Endothelial cell of umbilical vein (primary cell): ENCODE measurements at regions not wholly inside any gene's neighbourhood (a gene's known extent, or its start where the extent isn't known, plus 50 kb on each side); places are given as distances from the start of the nearest gene placed in this dataset.

ENCODE experiments used
- BruUV-seq: library from RNA; stranded (reverse); fragments of 400-500 nt; replicated peaks from 2 replicates; lab custom pipeline; 2021; lab: Mats Ljungman, UMichigan
- CTCF ChIA-PET: fragments of 300-600, 350-600 bp; sonication (Branson Sonifier 250); formaldehyde crosslinking; loops from one replicate; lab custom pipeline; 2021; ENCODE audit warnings: antibody characterized with exemption, inconsistent platforms; lab: Charles Lee
- POLR2A ChIA-PET: fragments of 300-600, 350-600 bp; sonication (Branson Sonifier 250); formaldehyde crosslinking; loops from one replicate; lab custom pipeline; 2021; ENCODE audit warnings: antibody characterized with exemption, inconsistent platforms; lab: Charles Lee
- DNase-seq: peaks from one replicate; pipeline ENCODE4 v3.0.0-alpha.2; 2011; ENCODE audit warnings: low read depth, low spot score
- FAIRE-seq: peaks from 2 replicates; lab custom pipeline; 2011; peaks lifted over from hg19 to GRCh38; lab: Jason Lieb, UNC
- H2AFZ ChIP-seq: 2 replicates; pipeline ENCODE4 v1.6.0; 2012; ENCODE audit warnings: low read depth, low read length, control low read depth, inconsistent platforms
- H3K27ac ChIP-seq: 2 replicates; pipeline ENCODE4 v1.5.1; 2011; ENCODE audit warnings: low read depth, mild to moderate bottlenecking, control low read depth, low read length, moderate library complexity; ENCODE audit not compliant: insufficient read depth
- H3K27me3 ChIP-seq, 2 experiments: 2 replicates each; pipeline versions ENCODE4 v1.6.0 to v1.6.1; 2011; ENCODE audit warnings: low read length in 2 of 2, mixed read lengths in 1 of 2; ENCODE audit not compliant: control insufficient read depth in 2 of 2, insufficient read depth in 2 of 2
- H3K36me3 ChIP-seq, 2 experiments: 2 replicates in 1 of 2; 3 replicates in 1 of 2; pipeline ENCODE4 v1.5.1; 2011; ENCODE audit warnings: low read length in 2 of 2, mild to moderate bottlenecking in 1 of 2, moderate library complexity in 1 of 2; ENCODE audit not compliant: control insufficient read depth in 2 of 2, insufficient read depth in 2 of 2; ENCODE audit errors: extremely low read depth in 1 of 2
- H3K4me1 ChIP-seq: 3 replicates; pipeline ENCODE4 v1.5.1; 2011; ENCODE audit warnings: mild to moderate bottlenecking, low read length; ENCODE audit not compliant: control insufficient read depth, insufficient read depth; ENCODE audit errors: extremely low read depth
- H3K4me2 ChIP-seq: 2 replicates; pipeline ENCODE4 v1.6.1; 2011; ENCODE audit warnings: low read length, control low read depth, mixed read lengths; ENCODE audit not compliant: insufficient read depth
- H3K4me3 ChIP-seq, 3 experiments: fragments of 200-600 bp in 1 of 3; sonication (generic), shearing (Covaris generic) in 1 of 3; replicated peaks in 1 of 3; 2 replicates each; pipeline ENCODE4 v1.5.1; 2011 to 2016; ENCODE audit warnings: control low read depth in 3 of 3, low read length in 3 of 3, mild to moderate bottlenecking in 2 of 3, inconsistent platforms in 1 of 3, low read depth in 1 of 3, moderate library complexity in 1 of 3; ENCODE audit not compliant: insufficient read depth in 1 of 3
- H3K79me2 ChIP-seq: 2 replicates; pipeline ENCODE4 v1.6.0; 2012; ENCODE audit warnings: low read length, inconsistent platforms; ENCODE audit not compliant: control insufficient read depth, insufficient read depth
- H3K9ac ChIP-seq: replicated peaks from 2 replicates; pipeline ENCODE3; 2011; ENCODE audit warnings: low read length, control low read depth; ENCODE audit not compliant: insufficient read depth; ENCODE audit errors: extremely low read depth
- H3K9me1 ChIP-seq: replicated peaks from 3 replicates; pipeline ENCODE4 v1.6.0; 2011; ENCODE audit warnings: mild to moderate bottlenecking, low read length; ENCODE audit not compliant: control insufficient read depth, insufficient read depth; ENCODE audit errors: extremely low read depth
- H3K9me3 ChIP-seq: replicated peaks from 2 replicates; pipeline ENCODE4 v1.5.1; 2012; ENCODE audit warnings: low read length, inconsistent platforms; ENCODE audit not compliant: control insufficient read depth, insufficient read depth
- H4K20me1 ChIP-seq: replicated peaks from 2 replicates; pipeline ENCODE3; 2011; ENCODE audit warnings: mild to moderate bottlenecking, low read length; ENCODE audit not compliant: control insufficient read depth, insufficient read depth; ENCODE audit errors: extremely low read depth
- EZH2 ChIP-seq: IDR thresholded peaks from 2 replicates; pipeline ENCODE4 v1.6.1; 2012; ENCODE audit warnings: borderline replicate concordance, low read depth, mild to moderate bottlenecking, moderate library complexity, low read length, inconsistent platforms; ENCODE audit not compliant: severe bottlenecking
- FOS ChIP-seq: IDR thresholded peaks from 2 replicates; pipeline ENCODE4 v1.6.1; 2011; ENCODE audit warnings: mild to moderate bottlenecking, low read length, moderate library complexity, borderline replicate concordance; ENCODE audit not compliant: insufficient read depth
- GATA2 ChIP-seq: IDR thresholded peaks from 2 replicates; pipeline ENCODE4 v1.7.0; 2011; ENCODE audit warnings: low read depth, mild to moderate bottlenecking, moderate library complexity, mixed read lengths, low read length; ENCODE audit not compliant: insufficient read length, insufficient read depth
- JUN ChIP-seq: IDR thresholded peaks from 2 replicates; pipeline ENCODE4 v1.6.1; 2011; ENCODE audit warnings: borderline replicate concordance, low read depth; ENCODE audit not compliant: insufficient read length, insufficient read depth
- MYC ChIP-seq: IDR thresholded peaks from one replicate; pipeline ENCODE4 v1.6.1; 2011; ENCODE audit warnings: mild to moderate bottlenecking, low read depth, low read length
- POLR2A ChIP-seq: IDR thresholded peaks from 2 replicates; pipeline ENCODE4 v1.6.1; 2012; ENCODE audit warnings: low read depth, mild to moderate bottlenecking, control low read depth, low read length
- POLR2AphosphoS5 ChIP-seq: IDR thresholded peaks from 2 replicates; pipeline ENCODE4 v1.6.1; 2012; ENCODE audit warnings: low read depth, mild to moderate bottlenecking, control low read depth, low read length, moderate library complexity; ENCODE audit not compliant: insufficient read depth
- dilution Hi-C: fragments of 300-500 bp; cut with MboI; formaldehyde crosslinking; loops from one replicate; pipeline ENCODE4 v1.15.0; 2019; ENCODE audit warnings: low sequenced_read_pairs; ENCODE audit not compliant: extremely low pct_ligation_motif_present
- intact Hi-C: fragments of 100-400 bp; cut with micrococcal nuclease; formaldehyde crosslinking; loops from one replicate; pipeline ENCODE4 v1.10.0; 2022
- TF ChIP-seq, protein P1 (sequence below): IDR thresholded peaks from 2 replicates; pipeline ENCODE4 v1.6.1; 2011; ENCODE audit not compliant: insufficient read depth, insufficient read length
- TF ChIP-seq, protein P2 (sequence below), 2 donors: IDR thresholded peaks; 1 replicate in 1 of 2; 2 replicates in 1 of 2; pipeline ENCODE4 v1.5.1; 2011; ENCODE audit warnings: low read length in 2 of 2, mild to moderate bottlenecking in 2 of 2, moderate library complexity in 2 of 2, control low read depth in 1 of 2, inconsistent platforms in 1 of 2, low read depth in 1 of 2; ENCODE audit not compliant: insufficient read depth in 1 of 2; ENCODE audit errors: extremely low read depth in 1 of 2

- DNase-seq = no peak
- H3K9ac ChIP-seq = no peak overlapping the region
- H3K27me3 ChIP-seq = no peaks in the 10 kb centered on the region
- H3K9me1 ChIP-seq = no peaks in the 10 kb centered on the region
- no peak overlapping the region for H3K27ac ChIP-seq
- CTCF ChIA-PET = no interaction called here
- H3K4me2 ChIP-seq = no peak overlapping the region
- H3K4me1 ChIP-seq = no peaks in the 10 kb centered on the region
- dilution Hi-C loops (no loop called here), intact Hi-C loops (no loop called here)
- POLR2A ChIA-PET = no interaction called here
- no peaks in the 10 kb centered on the region for H3K9me3 ChIP-seq
- H3K79me2 ChIP-seq = no peaks in the 10 kb centered on the region
- no peak overlapping the region for H3K4me3 ChIP-seq
- no peaks in the 10 kb centered on the region for H3K36me3 ChIP-seq
- no peak overlapping the region for H2AFZ ChIP-seq
- H4K20me1 ChIP-seq = no peaks in the 10 kb centered on the region
- no peak for FAIRE-seq
- TF ChIP-seq JUN = no peak
- TF ChIP-seq POLR2A = no peak
- TF ChIP-seq FOS = no peak
- TF ChIP-seq, protein P1, sequence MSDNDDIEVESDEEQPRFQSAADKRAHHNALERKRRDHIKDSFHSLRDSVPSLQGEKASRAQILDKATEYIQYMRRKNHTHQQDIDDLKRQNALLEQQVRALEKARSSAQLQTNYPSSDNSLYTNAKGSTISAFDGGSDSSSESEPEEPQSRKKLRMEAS = no peak
- TF ChIP-seq, protein P2, sequence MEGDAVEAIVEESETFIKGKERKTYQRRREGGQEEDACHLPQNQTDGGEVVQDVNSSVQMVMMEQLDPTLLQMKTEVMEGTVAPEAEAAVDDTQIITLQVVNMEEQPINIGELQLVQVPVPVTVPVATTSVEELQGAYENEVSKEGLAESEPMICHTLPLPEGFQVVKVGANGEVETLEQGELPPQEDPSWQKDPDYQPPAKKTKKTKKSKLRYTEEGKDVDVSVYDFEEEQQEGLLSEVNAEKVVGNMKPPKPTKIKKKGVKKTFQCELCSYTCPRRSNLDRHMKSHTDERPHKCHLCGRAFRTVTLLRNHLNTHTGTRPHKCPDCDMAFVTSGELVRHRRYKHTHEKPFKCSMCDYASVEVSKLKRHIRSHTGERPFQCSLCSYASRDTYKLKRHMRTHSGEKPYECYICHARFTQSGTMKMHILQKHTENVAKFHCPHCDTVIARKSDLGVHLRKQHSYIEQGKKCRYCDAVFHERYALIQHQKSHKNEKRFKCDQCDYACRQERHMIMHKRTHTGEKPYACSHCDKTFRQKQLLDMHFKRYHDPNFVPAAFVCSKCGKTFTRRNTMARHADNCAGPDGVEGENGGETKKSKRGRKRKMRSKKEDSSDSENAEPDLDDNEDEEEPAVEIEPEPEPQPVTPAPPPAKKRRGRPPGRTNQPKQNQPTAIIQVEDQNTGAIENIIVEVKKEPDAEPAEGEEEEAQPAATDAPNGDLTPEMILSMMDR (IDR thresholded peaks at IDR 0.05; ENCODE audit: extremely low read depth in 1 of 2, insufficient read depth in 1 of 2, low read depth in 1 of 2, low read length in 2 of 2) = no peak
- TF ChIP-seq POLR2AphosphoS5 = no peak
- no peak for TF ChIP-seq EZH2
- no peak for TF ChIP-seq GATA2
- no peak for TF ChIP-seq MYC
- no TSS peak for BruUV-seq
Observed at GRCh38 chr1:229726061-229726460, 100.0 kb downstream of the URB2 start.
